ENCODE measurements at regions not wholly inside any gene's neighbourhood (a gene's known extent, or its start where the extent isn't known, plus 50 kb on each side); places are given as distances from the start of the nearest gene placed in this dataset.

DNA sequence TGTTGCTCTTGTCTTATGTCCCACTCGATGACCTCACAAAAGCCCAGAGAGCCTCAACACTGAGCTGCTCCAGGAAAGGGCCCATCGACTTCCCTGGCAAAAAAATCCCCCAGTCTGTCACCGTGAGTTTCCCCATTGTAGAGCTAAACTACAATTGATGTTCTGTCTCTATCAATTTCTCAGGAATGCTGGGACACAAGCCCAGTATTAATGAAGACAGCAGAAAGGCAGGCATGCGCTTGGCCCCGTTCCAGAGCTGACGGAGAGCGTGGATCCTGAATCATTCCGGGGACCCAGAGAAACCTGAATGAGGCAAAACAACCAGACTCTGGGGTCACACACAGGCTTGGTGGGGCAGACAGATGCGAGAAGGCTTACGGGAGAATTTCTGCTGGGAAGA lies 146.9 kb downstream of the TTC32 start:
- no peak overlapping the region for H3K9ac ChIP-seq (ENCODE audit: low read depth, low read length)
- H3K27me3 ChIP-seq (ENCODE audit: insufficient read depth, low read length), result no peaks in the 10 kb centered on the region
- H3K4me3 ChIP-seq (ENCODE audit: low read length), result no peak overlapping the region
- H3K9me3 ChIP-seq (ENCODE audit: insufficient read depth, low read depth, low read length), result no peaks in the 10 kb centered on the region
- H3K4me1 ChIP-seq (ENCODE audit: insufficient read depth, low read length), result no peaks in the 10 kb centered on the region
- no peaks in the 10 kb centered on the region for H3K36me3 ChIP-seq (ENCODE audit: insufficient read depth, low read depth, low read length)
- H3K27ac ChIP-seq (ENCODE audit: low read length), result no peak overlapping the region

DNA sequence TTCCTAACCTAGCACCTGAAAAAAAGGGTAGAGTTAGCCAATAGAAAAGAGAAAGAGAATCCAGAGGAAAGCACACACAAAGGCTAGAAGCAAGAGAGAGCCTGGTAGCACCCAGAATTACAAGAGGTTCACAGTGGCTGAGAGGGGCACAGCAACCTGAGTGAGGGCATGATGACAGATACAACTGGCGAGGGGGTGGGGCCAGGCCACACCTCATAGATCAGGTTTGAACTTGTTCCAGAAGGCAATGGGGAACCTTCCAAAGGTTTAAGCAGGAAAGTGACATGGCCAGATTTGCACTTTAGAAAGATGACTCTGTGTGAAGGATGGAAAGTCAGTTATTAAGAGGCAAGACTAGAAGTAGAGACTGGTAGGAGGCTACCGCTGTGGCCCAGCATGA lies 148.0 kb downstream of the TTC32 start:
- no peaks in the 10 kb centered on the region for H3K4me1 ChIP-seq (ENCODE audit: insufficient read depth, low read length)
- H3K9me3 ChIP-seq (ENCODE audit: insufficient read depth, low read depth, low read length), result no peaks in the 10 kb centered on the region
- H3K27me3 ChIP-seq (ENCODE audit: insufficient read depth, low read length), result no peaks in the 10 kb centered on the region
- no peaks in the 10 kb centered on the region for H3K36me3 ChIP-seq (ENCODE audit: insufficient read depth, low read depth, low read length)
- H3K27ac ChIP-seq (ENCODE audit: low read length), result no peak overlapping the region
- H3K9ac ChIP-seq (ENCODE audit: low read depth, low read length), result no peak overlapping the region
- H3K4me3 ChIP-seq (ENCODE audit: low read length), result no peak overlapping the region

DNA sequence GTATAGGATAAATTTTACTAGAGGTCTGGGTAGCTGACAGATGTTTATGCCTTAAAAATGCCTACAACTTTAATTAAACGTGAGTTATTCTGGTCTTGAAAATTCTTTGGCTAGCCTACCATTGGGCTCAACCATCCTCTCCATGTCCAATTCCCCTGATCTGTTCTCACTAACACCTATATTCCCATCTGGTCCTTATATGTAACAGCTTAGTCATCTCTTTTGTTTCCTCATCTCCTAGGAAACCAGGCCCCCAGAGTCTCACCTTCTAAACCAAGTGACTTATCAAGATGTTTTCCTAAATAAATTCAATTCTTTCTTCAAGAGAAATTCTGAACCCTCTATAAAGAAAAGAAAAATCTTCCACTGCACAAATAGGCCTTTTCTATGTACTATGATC lies 148.5 kb downstream of the TTC32 start:
- Histone ChIP-seq H3K27ac (ENCODE audit: low read length) (no peak overlapping the region), H3K27me3 (ENCODE audit: insufficient read depth, low read length) (no peaks in the 10 kb centered on the region), H3K9me3 (ENCODE audit: insufficient read depth, low read depth, low read length) (no peaks in the 10 kb centered on the region), H3K9ac (ENCODE audit: low read depth, low read length) (no peak overlapping the region), H3K4me3 (ENCODE audit: low read length) (no peak overlapping the region), H3K36me3 (ENCODE audit: insufficient read depth, low read depth, low read length) (no peaks in the 10 kb centered on the region), H3K4me1 (ENCODE audit: insufficient read depth, low read length) (no peaks in the 10 kb centered on the region)

DNA sequence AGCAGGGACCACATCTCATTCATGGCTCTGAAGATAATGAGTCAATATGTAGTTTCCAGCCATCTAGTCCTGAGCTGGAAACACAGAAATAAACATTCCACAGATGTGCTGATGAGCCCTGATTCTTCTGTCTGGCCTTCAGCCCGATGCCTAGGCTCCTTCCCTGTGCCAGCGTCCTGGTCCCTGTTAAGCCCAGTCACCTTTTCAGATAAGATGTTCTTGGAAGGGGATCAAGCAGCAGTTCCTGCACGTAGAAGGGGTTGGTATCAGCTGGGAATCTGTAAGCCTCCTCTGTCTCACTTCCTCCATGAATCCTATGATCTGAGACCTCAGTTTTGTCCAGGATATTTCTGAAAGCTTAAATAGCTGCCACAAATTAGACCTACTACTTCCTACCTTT lies 149.3 kb downstream of the TTC32 start:
- Histone ChIP-seq H3K27ac (ENCODE audit: low read length) (no peak overlapping the region), H3K4me3 (ENCODE audit: low read length) (no peak overlapping the region), H3K9ac (ENCODE audit: low read depth, low read length) (no peak overlapping the region), H3K4me1 (ENCODE audit: insufficient read depth, low read length) (no peaks in the 10 kb centered on the region), H3K36me3 (ENCODE audit: insufficient read depth, low read depth, low read length) (no peaks in the 10 kb centered on the region), H3K9me3 (ENCODE audit: insufficient read depth, low read depth, low read length) (no peaks in the 10 kb centered on the region), H3K27me3 (ENCODE audit: insufficient read depth, low read length) (no peaks in the 10 kb centered on the region)

DNA sequence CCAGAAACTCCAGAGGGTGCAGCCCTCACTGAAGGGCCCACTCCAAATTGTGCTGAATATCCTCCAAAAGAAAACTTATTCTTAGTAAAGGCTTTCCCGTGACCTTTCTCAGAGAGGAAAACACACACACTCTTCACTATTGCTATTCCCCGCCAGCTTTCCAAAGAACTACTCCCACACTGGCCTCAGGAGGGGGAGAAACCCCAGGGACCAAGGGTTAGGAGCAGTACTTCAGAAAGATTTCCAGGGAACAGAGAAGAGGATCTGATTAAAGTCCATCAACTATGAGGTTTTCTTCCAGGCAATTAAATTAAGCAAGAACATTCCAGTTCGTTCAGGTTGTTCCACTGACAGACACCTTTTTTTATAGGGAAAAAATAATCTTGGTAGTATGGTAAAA lies 150.2 kb downstream of the TTC32 start:
- Histone ChIP-seq H3K36me3 (ENCODE audit: insufficient read depth, low read depth, low read length) (no peaks in the 10 kb centered on the region), H3K4me3 (ENCODE audit: low read length) (no peak overlapping the region), H3K4me1 (ENCODE audit: insufficient read depth, low read length) (no peaks in the 10 kb centered on the region), H3K9ac (ENCODE audit: low read depth, low read length) (no peak overlapping the region), H3K27ac (ENCODE audit: low read length) (no peak overlapping the region), H3K27me3 (ENCODE audit: insufficient read depth, low read length) (no peaks in the 10 kb centered on the region), H3K9me3 (ENCODE audit: insufficient read depth, low read depth, low read length) (no peaks in the 10 kb centered on the region)

DNA sequence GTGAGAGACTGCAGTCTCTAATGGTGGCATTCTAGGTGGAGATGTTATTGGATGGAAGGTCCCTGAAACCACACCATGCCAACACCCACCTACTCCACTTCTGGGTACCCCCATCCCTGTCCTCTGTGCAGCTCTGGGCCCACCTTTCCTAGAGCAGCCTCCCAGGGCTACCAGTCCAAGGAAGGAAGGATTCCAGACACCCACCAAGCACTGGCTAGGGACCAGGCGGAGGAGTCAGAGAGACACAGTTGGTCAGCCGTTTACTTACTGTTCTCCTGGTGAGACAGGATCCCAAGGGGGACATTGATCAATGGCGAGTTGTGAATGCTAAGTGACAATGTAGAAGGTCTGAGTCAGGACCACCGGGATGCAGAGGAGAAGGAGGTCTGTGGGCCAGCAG lies 151.6 kb downstream of the TTC32 start:
- Histone ChIP-seq H3K4me1 (ENCODE audit: insufficient read depth, low read length) (no peaks in the 10 kb centered on the region), H3K27ac (ENCODE audit: low read length) (no peak overlapping the region), H3K9me3 (ENCODE audit: insufficient read depth, low read depth, low read length) (no peaks in the 10 kb centered on the region), H3K9ac (ENCODE audit: low read depth, low read length) (no peak overlapping the region), H3K27me3 (ENCODE audit: insufficient read depth, low read length) (no peaks in the 10 kb centered on the region), H3K4me3 (ENCODE audit: low read length) (no peak overlapping the region), H3K36me3 (ENCODE audit: insufficient read depth, low read depth, low read length) (no peaks in the 10 kb centered on the region)

DNA sequence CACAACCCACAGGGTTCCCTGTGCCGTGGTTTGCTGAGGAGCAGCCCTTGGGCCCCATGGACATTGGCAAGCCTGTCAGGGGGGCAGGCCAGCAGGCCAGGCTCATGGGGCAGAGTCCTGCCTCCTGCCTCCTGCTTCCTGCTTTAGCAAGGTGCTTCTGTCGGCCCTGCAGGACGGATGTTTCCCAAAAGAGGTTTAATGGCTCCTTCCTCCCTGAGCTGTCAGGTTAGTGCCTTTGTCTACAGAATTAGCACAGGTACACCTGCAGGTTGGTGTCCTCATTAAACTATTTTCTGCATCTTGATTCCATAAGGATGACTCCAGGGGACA lies 152.3 kb downstream of the TTC32 start:
- no peak overlapping the region for H3K9ac ChIP-seq (ENCODE audit: low read depth, low read length)
- H3K9me3 ChIP-seq (ENCODE audit: insufficient read depth, low read depth, low read length), result no peaks in the 10 kb centered on the region
- no peaks in the 10 kb centered on the region for H3K27me3 ChIP-seq (ENCODE audit: insufficient read depth, low read length)
- H3K27ac ChIP-seq (ENCODE audit: low read length), result no peak overlapping the region
- H3K4me1 ChIP-seq (ENCODE audit: insufficient read depth, low read length), result no peaks in the 10 kb centered on the region
- H3K4me3 ChIP-seq (ENCODE audit: low read length), result no peak overlapping the region
- H3K36me3 ChIP-seq (ENCODE audit: insufficient read depth, low read depth, low read length), result no peaks in the 10 kb centered on the region

DNA sequence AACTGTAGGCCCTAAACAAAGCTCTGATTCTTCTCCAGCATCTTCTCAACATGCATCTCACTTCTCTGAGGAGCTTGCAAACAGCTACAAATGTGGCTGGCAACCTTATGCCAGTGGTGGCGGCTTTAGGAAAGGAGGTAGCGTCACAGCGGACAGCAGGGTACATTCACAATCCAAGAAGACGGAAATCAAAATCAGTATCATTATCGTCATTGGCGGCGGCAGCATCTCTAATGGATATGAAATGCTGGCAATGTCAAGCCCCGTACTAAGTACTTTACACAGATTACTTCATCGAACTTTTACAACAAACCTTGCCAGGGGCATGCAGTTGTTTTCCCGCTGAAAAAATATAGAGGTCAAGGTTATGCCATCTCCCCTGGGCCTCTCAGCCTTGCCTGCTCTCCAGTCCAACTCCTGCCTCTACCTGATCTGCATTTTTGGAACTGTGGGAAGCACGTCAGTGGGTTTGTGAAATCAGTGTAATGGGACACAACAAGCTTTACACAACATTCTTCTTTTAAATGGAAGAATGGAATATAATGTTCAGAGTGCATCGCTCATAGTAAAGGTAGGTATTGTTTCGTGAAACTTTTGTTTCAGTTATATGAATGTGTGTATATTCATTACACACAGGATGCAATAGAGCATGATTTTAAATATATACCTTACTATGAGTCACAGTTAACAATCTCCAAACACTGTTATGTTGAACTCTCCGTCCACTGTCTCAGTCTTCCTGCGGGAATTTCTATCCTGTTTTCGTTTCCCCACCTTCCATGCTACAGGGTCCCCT lies 152.9 kb downstream of the TTC32 start:
- Histone ChIP-seq H3K27me3 (ENCODE audit: insufficient read depth, low read length) (no peaks in the 10 kb centered on the region), H3K4me3 (ENCODE audit: low read length) (no peak overlapping the region), H3K36me3 (ENCODE audit: insufficient read depth, low read depth, low read length) (no peaks in the 10 kb centered on the region), H3K27ac (ENCODE audit: low read length) (no peak overlapping the region), H3K4me1 (ENCODE audit: insufficient read depth, low read length) (no peaks in the 10 kb centered on the region), H3K9ac (ENCODE audit: low read depth, low read length) (no peak overlapping the region), H3K9me3 (ENCODE audit: insufficient read depth, low read depth, low read length) (no peaks in the 10 kb centered on the region)

DNA sequence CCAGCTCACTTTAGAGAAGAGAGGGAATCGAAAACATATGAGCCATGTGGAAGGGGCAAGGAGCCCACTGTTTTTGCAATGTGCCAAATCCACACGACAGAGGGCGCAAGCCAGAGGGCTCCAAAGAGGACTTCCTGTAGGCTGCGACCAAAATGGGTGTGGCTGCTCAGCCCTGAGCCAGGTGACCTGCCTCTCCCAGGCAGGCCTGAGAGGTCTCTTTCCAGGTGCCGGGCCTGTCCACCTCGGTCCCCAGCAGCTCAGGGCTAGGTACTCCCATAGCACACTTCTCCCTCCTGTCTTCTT lies 153.8 kb downstream of the TTC32 start:
- H3K4me1 ChIP-seq (ENCODE audit: insufficient read depth, low read length), result no peaks in the 10 kb centered on the region
- H3K9me3 ChIP-seq (ENCODE audit: insufficient read depth, low read depth, low read length), result no peaks in the 10 kb centered on the region
- H3K27ac ChIP-seq (ENCODE audit: low read length), result no peak overlapping the region
- no peak overlapping the region for H3K9ac ChIP-seq (ENCODE audit: low read depth, low read length)
- no peaks in the 10 kb centered on the region for H3K27me3 ChIP-seq (ENCODE audit: insufficient read depth, low read length)
- H3K4me3 ChIP-seq (ENCODE audit: low read length), result no peak overlapping the region
- no peaks in the 10 kb centered on the region for H3K36me3 ChIP-seq (ENCODE audit: insufficient read depth, low read depth, low read length)

DNA sequence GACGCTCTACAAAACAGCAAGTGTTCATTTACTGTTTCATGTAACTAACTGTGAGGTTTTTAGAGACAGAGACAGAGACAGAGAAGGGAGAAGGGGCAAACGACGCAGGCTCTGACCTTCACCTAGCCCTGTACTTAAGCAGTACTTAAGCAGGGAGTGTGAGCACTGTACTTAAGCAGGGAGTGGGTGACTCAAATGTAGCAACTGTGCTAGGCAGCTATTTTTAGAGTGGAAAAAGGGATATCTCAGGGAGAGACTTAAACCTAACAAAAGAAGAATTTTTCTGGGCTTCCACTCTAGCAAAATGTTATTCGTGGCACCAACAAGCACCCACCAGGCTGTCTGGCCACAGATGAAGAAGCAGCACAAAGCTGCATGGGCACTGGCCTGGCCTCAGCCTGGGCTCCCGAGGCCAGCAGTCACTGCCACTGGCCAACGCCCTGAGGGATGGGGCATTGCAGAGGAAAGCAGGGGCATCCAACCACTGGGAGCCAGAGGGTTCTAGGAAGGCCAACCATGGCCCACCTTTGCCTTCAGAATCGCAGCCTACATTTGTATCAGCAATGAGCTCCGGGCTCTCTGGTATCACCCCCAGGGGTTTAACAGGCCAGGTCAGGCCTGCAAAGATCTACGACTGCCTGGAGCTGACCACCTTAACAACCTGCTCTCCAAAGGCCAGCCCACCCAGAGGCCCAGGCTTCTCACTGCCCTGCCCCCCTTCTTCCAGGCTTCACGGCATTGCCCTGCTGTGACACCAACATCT lies 154.3 kb downstream of the TTC32 start:
- Histone ChIP-seq H3K36me3 (ENCODE audit: insufficient read depth, low read depth, low read length) (no peaks in the 10 kb centered on the region), H3K27ac (ENCODE audit: low read length) (no peak overlapping the region), H3K9me3 (ENCODE audit: insufficient read depth, low read depth, low read length) (no peaks in the 10 kb centered on the region), H3K9ac (ENCODE audit: low read depth, low read length) (no peak overlapping the region), H3K27me3 (ENCODE audit: insufficient read depth, low read length) (no peaks in the 10 kb centered on the region), H3K4me3 (ENCODE audit: low read length) (no peak overlapping the region), H3K4me1 (ENCODE audit: insufficient read depth, low read length) (no peaks in the 10 kb centered on the region)

DNA sequence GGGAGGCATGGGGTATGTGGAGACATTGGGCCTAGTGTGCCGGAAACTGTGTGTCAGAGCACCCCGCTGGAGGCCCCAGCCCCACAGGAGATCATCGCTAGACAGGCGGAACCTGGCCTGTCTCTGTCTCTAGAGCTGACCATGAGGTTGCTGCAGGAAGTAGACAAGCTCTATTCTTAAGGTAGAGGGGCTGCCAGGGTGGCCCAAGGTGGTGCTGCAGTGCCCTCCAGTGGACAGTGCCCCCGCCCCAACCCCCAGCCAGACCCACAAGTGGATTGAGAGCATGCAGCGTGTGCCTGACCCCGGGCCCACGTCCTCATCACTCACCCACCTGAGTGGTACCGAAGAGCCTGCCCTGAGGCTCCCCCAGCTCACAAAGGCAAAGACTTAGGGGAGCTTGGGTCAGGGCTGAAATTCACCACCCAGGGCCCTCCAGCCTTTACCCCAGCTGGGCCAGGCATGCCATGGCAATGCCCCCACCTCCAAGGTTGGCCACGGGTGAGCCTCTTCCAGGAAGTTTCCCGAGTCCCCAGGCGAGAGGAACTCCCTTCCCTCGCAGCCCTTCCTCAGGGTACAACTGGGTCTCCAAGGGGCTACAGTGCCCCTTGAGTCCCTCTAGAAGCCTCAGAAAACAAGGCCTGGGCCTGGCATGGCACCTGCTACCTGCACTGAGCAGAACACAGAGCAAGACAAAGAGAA lies 155.0 kb downstream of the TTC32 start:
- H3K9me3 ChIP-seq (ENCODE audit: insufficient read depth, low read depth, low read length), result no peaks in the 10 kb centered on the region
- no peaks in the 10 kb centered on the region for H3K4me1 ChIP-seq (ENCODE audit: insufficient read depth, low read length)
- no peaks in the 10 kb centered on the region for H3K36me3 ChIP-seq (ENCODE audit: insufficient read depth, low read depth, low read length)
- no peak overlapping the region for H3K9ac ChIP-seq (ENCODE audit: low read depth, low read length)
- no peak overlapping the region for H3K27ac ChIP-seq (ENCODE audit: low read length)
- H3K4me3 ChIP-seq (ENCODE audit: low read length), result no peak overlapping the region
- no peaks in the 10 kb centered on the region for H3K27me3 ChIP-seq (ENCODE audit: insufficient read depth, low read length)

DNA sequence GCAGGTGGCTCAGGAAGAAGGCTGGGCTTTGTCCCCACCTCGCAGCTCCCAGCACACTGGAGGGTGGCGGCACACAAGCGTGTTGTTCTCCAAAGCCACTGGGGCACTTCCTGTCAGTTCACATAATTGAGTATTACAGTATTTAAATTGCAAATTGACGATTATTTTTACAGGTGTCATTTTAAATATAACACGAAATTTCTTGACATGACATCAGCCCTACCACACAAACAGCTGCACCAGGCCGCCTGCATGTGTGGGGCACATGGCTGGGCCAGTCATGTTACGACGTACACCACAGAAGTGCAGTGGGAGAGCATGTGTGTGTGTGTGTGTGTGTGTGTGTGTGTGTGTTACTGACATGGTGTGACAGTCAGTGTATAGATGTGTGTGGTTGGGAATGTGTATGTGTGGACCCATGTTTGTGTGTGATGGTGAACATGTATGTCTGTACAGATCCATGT lies 155.6 kb downstream of the TTC32 start:
- H3K27me3 ChIP-seq (ENCODE audit: insufficient read depth, low read length), result no peaks in the 10 kb centered on the region
- no peaks in the 10 kb centered on the region for H3K9me3 ChIP-seq (ENCODE audit: insufficient read depth, low read depth, low read length)
- no peak overlapping the region for H3K27ac ChIP-seq (ENCODE audit: low read length)
- no peaks in the 10 kb centered on the region for H3K4me1 ChIP-seq (ENCODE audit: insufficient read depth, low read length)
- no peaks in the 10 kb centered on the region for H3K36me3 ChIP-seq (ENCODE audit: insufficient read depth, low read depth, low read length)
- H3K9ac ChIP-seq (ENCODE audit: low read depth, low read length), result no peak overlapping the region
- no peak overlapping the region for H3K4me3 ChIP-seq (ENCODE audit: low read length)
